Mesothelial cell of epicardium (in vitro differentiated cells): ENCODE measurements at regions not wholly inside any gene's neighbourhood (a gene's known extent, or its start where the extent isn't known, plus 50 kb on each side); places are given as distances from the start of the nearest gene placed in this dataset.
A peak's percentile ranks its signal among the peaks of the same experiment; 100 is the strongest.

Source experiments
- DNase-seq, 2 experiments: peaks; one replicate each; pipeline ENCODE4 v3.0.0; 2021; ENCODE audit warnings: low spot score in 2 of 2; ENCODE audit not compliant: unreplicated experiment in 2 of 2
- H3K27ac Mint-ChIP-seq: 2 replicates; pipeline ENCODE4 v1.8.0; 2021; ENCODE audit warnings: mixed read lengths
- H3K27me3 Mint-ChIP-seq: 2 replicates; pipeline ENCODE4 v1.8.0; 2021; ENCODE audit warnings: low read depth, mixed read lengths
- H3K36me3 Mint-ChIP-seq: 2 replicates; pipeline ENCODE4 v1.8.0; 2021; ENCODE audit warnings: mixed read lengths
- H3K4me1 Mint-ChIP-seq: 2 replicates; pipeline ENCODE4 v1.8.0; 2021; ENCODE audit warnings: mixed read lengths
- H3K4me3 Mint-ChIP-seq: 2 replicates; pipeline ENCODE4 v1.8.0; 2021; ENCODE audit warnings: mild to moderate bottlenecking, moderate library complexity, mixed read lengths
- H3K9me3 Mint-ChIP-seq: 2 replicates; pipeline ENCODE4 v1.8.0; 2021; ENCODE audit warnings: mixed read lengths
- CTCF ChIP-seq: fragments of 200-600 bp; sonication (generic); IDR thresholded peaks from one replicate; pipeline ENCODE4 v1.5.0; 2021; ENCODE audit warnings: antibody characterized with exemption; ENCODE audit not compliant: unreplicated experiment

- DNase-seq, result no peak
- no peak overlapping the region for H3K4me3 Mint-ChIP-seq
Measured at GRCh38 chr4:114078636-114079035, 99.2 kb upstream of the ARSJ start.

GRCh38 chr4:114081783-114082182 is 102.3 kb upstream of the ARSJ start:
- Mint-ChIP-seq H3K9me3 (peaks cover 9% of the 10 kb centered on the region), H3K4me3 (no peak overlapping the region), H3K4me1 (peaks cover 15% of the 10 kb centered on the region), H3K36me3 (no peaks in the 10 kb centered on the region), H3K27me3 (no peaks in the 10 kb centered on the region), H3K27ac (no peak overlapping the region)
- DNase-seq, result no peak
- TF ChIP-seq CTCF, result no peak

More at GRCh38 chr4:114078636-114079035, 99.2 kb upstream of the ARSJ start:
- Mint-ChIP-seq H3K9me3 (peaks cover 24% of the 10 kb centered on the region), H3K4me1 (peaks cover 7% of the 10 kb centered on the region), H3K27ac (no peak overlapping the region), H3K27me3 (no peaks in the 10 kb centered on the region), H3K36me3 (no peaks in the 10 kb centered on the region)
- no peak for TF ChIP-seq CTCF

- no peak for DNase-seq
- Mint-ChIP-seq H3K36me3 (no peaks in the 10 kb centered on the region), H3K4me3 (no peak overlapping the region), H3K27me3 (no peaks in the 10 kb centered on the region), H3K4me1 (peaks cover 19% of the 10 kb centered on the region), H3K27ac (peak overlapping the region; percentile 8), H3K9me3 (peaks cover 9% of the 10 kb centered on the region)
- no peak for TF ChIP-seq CTCF
Measured at GRCh38 chr4:114082348-114082747, 102.9 kb upstream of the ARSJ start.

- H3K4me1 Mint-ChIP-seq, result peaks cover 27% of the 10 kb centered on the region
- H3K36me3 Mint-ChIP-seq, result no peaks in the 10 kb centered on the region
- H3K27ac Mint-ChIP-seq, result no peak overlapping the region
- no peak for DNase-seq
- no peak for TF ChIP-seq CTCF
- H3K4me3 Mint-ChIP-seq, result no peak overlapping the region
- no peaks in the 10 kb centered on the region for H3K27me3 Mint-ChIP-seq
- H3K9me3 Mint-ChIP-seq, result peaks cover 15% of the 10 kb centered on the region
Measured at GRCh38 chr4:114085611-114086345, 106.3 kb upstream of the ARSJ start.

- Mint-ChIP-seq H3K4me3 (no peak overlapping the region), H3K27me3 (no peaks in the 10 kb centered on the region), H3K4me1 (peaks cover 30% of the 10 kb centered on the region), H3K9me3 (peaks cover 15% of the 10 kb centered on the region), H3K27ac (peak overlapping the region; percentile 84), H3K36me3 (no peaks in the 10 kb centered on the region)
- no peak for DNase-seq
- TF ChIP-seq CTCF, result no peak
Measured at GRCh38 chr4:114087596-114088230, 108.3 kb upstream of the ARSJ start.
